BE2C (cell line): ENCODE measurements at regions not wholly inside any gene's neighbourhood (a gene's known extent, or its start where the extent isn't known, plus 50 kb on each side); places are given as distances from the start of the nearest gene placed in this dataset.
"Not testable (repeated sequence)": the region's sequence is repeated elsewhere in the genome, so short reads cannot be mapped to it uniquely, and the experiment has no call there.

ENCODE experiments used
- DNase-seq: peaks from one replicate; pipeline ENCODE4 v3.0.0-alpha.2; 2020
- H3K27me3 ChIP-seq: fragments of 250-450 bp; sonication (Bioruptor Pico); 2 replicates; pipeline ENCODE4 v1.5.1; 2020; ENCODE audit warnings: mild to moderate bottlenecking
- H3K36me3 ChIP-seq: fragments of 250-450 bp; sonication (Bioruptor Pico); 2 replicates; pipeline ENCODE4 v1.5.1; 2020; ENCODE audit warnings: mild to moderate bottlenecking
- H3K4me1 ChIP-seq: fragments of 250-450 bp; sonication (Bioruptor Pico); 2 replicates; pipeline ENCODE4 v1.5.1; 2020
- H3K4me3 ChIP-seq: 2 replicates; pipeline ENCODE4 v1.5.1; 2011; ENCODE audit warnings: low read depth, low read length
- H3K9me3 ChIP-seq: fragments of 250-450 bp; sonication (Bioruptor Pico); 2 replicates; pipeline ENCODE4 v1.5.1; 2020
- CTCF ChIP-seq: IDR thresholded peaks from 2 replicates; pipeline ENCODE4 v1.5.1; 2012; ENCODE audit warnings: mild to moderate bottlenecking, low read depth, low read length

- H3K9me3 ChIP-seq: no peaks in the 10 kb centered on the region
- TF ChIP-seq CTCF: peak; percentile 74
- no peak overlapping the region for H3K4me3 ChIP-seq
- no peaks in the 10 kb centered on the region for H3K36me3 ChIP-seq
- H3K27me3 ChIP-seq: peaks cover 4% of the 10 kb centered on the region; the same call in 1 of the 2 replicates
- DNase-seq: peak; percentile 20
- H3K4me1 ChIP-seq: no peaks in the 10 kb centered on the region
Measured at GRCh38 chr12:54723379-54724256, 75.5 kb upstream of the DCD start.

- H3K27me3 ChIP-seq: no peaks in the 10 kb centered on the region
- no peak for DNase-seq
- no peaks in the 10 kb centered on the region for H3K36me3 ChIP-seq
- H3K4me3 ChIP-seq: no peak overlapping the region
- H3K4me1 ChIP-seq: no peaks in the 10 kb centered on the region
- TF ChIP-seq CTCF: no peak
- no peaks in the 10 kb centered on the region for H3K9me3 ChIP-seq
Measured at GRCh38 chr12:54721312-54721711, 73.1 kb upstream of the DCD start.

DNA sequence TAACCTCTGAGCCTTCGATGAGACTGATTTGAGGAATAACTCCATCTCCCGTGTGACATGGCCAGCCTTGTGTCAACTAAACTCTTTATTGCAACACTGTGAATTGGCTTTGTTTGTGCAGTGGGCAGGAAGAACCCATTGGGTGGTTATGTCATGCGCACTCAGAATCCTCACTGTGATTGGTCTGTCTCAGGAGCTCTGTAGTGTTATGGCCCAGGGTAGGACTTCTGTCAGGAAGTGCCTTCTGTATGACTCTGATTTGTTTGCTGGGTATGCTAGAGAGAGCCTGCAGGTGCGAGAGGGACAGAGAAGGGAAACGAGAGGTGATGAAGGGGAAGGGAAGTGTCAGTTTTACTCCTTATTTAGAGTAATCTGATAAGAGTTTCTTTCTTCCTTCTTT, 71.5 kb upstream of the DCD start:
- TF ChIP-seq CTCF: no peak
- no peaks in the 10 kb centered on the region for H3K27me3 ChIP-seq
- H3K36me3 ChIP-seq: no peaks in the 10 kb centered on the region
- H3K9me3 ChIP-seq: no peaks in the 10 kb centered on the region
- no peak overlapping the region for H3K4me3 ChIP-seq
- no peak for DNase-seq
- no peaks in the 10 kb centered on the region for H3K4me1 ChIP-seq

DNA sequence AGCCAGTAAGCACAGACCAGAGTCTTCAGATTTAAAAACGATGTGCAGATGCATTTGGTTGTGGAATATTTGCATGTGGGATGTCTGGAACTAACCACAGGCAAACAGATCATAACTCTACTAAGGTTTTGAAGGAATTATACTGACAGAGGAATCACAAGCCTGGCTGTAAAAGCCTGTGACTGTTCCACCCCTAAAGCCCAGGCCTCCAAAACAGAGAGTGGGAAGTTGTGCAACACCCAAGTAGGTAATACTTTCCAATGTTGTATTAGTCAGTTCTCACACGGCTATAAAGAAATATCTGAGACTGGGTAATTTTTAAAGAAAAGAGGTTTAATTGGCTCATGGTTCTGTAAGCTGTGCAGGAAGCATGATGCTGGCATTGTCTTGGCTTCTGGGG, 68.1 kb upstream of the DCD start:
- no peaks in the 10 kb centered on the region; the same call in 1 of the 2 replicates for H3K27me3 ChIP-seq
- no peaks in the 10 kb centered on the region for H3K36me3 ChIP-seq
- H3K4me3 ChIP-seq: no peak overlapping the region
- H3K4me1 ChIP-seq: no peaks in the 10 kb centered on the region
- no peak for DNase-seq
- no peaks in the 10 kb centered on the region for H3K9me3 ChIP-seq
- no peak for TF ChIP-seq CTCF

DNA sequence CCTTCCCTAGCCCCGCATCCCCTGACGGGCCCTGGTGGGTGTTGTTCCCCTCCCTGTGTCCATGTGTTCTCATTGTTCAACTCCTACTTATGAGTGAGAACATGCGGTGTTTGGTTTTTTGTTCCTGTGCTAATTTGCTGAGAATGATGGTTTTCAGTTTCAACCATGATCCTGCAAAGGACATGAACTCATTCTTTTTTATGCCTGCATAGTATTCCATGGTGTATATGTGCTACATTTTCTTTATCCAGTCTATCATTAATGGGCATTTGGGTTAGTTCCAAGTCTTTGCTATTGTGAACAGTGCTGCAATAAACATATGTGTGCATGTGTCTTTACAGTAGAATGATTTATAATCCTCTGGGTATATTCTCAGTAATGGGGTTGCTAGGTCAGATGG, 65.7 kb upstream of the DCD start:
- not testable (repeated sequence) for H3K36me3 ChIP-seq, H3K9me3 ChIP-seq, H3K4me1 ChIP-seq, DNase-seq, H3K27me3 ChIP-seq, H3K4me3 ChIP-seq

DNA sequence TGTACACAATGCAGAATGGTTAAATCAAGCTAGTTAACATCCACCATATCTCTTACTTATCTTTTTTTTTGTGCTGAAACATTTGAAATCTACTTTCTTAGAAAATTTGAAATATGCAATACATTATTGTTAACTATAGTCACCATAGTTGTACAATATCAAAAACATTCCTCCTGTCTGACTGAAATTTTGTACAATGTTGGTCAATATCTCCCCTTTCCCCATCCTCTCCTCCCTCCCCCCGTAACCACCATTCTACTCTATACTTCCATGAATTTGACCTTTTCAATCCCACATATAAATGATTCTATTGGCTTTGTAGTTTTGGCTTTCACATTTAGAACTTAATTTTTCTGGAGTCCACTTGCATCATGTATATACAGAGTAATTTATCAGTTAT, 63.5 kb upstream of the DCD start:
- Histone ChIP-seq H3K36me3 (no peaks in the 10 kb centered on the region), H3K4me3 (no peak overlapping the region), H3K4me1 (no peaks in the 10 kb centered on the region), H3K27me3 (no peaks in the 10 kb centered on the region; the same call in 1 of the 2 replicates), H3K9me3 (no peaks in the 10 kb centered on the region)
- no peak for DNase-seq
- no peak for TF ChIP-seq CTCF
